ENCODE measurements at regions not wholly inside any gene's neighbourhood (a gene's known extent, or its start where the extent isn't known, plus 50 kb on each side); places are given as distances from the start of the nearest gene placed in this dataset.

GRCh38 chr5:167509076-167509475, 782.4 kb upstream of the WWC1 start:
- no peak overlapping the region for H2AFZ ChIP-seq (ENCODE audit: low read length)
- no peak overlapping the region for H3K4me2 ChIP-seq (ENCODE audit: insufficient read depth, low read length)
- no peak for DNase-seq (ENCODE audit: insufficient read length, low spot score, missing footprints)
- no peaks in the 10 kb centered on the region for H3K36me3 ChIP-seq (ENCODE audit: insufficient read depth, low read length)
- TF ChIP-seq, protein P1, sequence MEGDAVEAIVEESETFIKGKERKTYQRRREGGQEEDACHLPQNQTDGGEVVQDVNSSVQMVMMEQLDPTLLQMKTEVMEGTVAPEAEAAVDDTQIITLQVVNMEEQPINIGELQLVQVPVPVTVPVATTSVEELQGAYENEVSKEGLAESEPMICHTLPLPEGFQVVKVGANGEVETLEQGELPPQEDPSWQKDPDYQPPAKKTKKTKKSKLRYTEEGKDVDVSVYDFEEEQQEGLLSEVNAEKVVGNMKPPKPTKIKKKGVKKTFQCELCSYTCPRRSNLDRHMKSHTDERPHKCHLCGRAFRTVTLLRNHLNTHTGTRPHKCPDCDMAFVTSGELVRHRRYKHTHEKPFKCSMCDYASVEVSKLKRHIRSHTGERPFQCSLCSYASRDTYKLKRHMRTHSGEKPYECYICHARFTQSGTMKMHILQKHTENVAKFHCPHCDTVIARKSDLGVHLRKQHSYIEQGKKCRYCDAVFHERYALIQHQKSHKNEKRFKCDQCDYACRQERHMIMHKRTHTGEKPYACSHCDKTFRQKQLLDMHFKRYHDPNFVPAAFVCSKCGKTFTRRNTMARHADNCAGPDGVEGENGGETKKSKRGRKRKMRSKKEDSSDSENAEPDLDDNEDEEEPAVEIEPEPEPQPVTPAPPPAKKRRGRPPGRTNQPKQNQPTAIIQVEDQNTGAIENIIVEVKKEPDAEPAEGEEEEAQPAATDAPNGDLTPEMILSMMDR (IDR thresholded peaks at IDR 0.05; ENCODE audit: extremely low read depth, low read depth, low read length): no peak
- no peaks in the 10 kb centered on the region for H3K27me3 ChIP-seq (ENCODE audit: insufficient read depth, low read length)
- H3K79me2 ChIP-seq (ENCODE audit: insufficient read depth, low read length): no peaks in the 10 kb centered on the region
- H3K9me3 ChIP-seq (ENCODE audit: low read depth, low read length): no peaks in the 10 kb centered on the region
- H3K4me1 ChIP-seq (ENCODE audit: insufficient read depth, low read length): no peaks in the 10 kb centered on the region
- H3K4me3 ChIP-seq (ENCODE audit: insufficient read depth, low read length): no peak overlapping the region
- H4K20me1 ChIP-seq (ENCODE audit: insufficient read depth, low read length): no peaks in the 10 kb centered on the region
- no peak overlapping the region for H3K27ac ChIP-seq (ENCODE audit: low read depth, low read length)

DNA sequence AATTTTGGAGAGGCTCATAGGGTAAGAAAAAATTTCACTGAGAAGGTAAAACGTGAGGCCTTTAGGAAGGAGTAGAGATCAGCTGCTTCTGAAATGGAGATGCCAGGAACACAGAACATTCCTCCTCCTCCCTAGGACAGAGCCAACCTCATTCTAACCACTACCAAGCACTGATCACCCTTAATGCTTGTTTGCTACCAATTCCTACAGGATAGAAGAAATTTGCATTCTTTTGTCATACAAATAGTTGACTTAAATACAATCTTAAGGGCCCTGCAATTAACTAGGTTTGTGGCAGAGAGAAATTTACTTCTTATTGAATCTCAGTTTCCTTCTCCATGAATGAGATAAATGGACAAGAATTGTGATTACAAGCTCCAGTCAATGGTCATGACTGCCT, 780.2 kb upstream of the WWC1 start:
- Histone ChIP-seq H4K20me1 (ENCODE audit: insufficient read depth, low read length) (no peaks in the 10 kb centered on the region), H3K36me3 (ENCODE audit: insufficient read depth, low read length) (no peaks in the 10 kb centered on the region), H2AFZ (ENCODE audit: low read length) (no peak overlapping the region), H3K4me2 (ENCODE audit: insufficient read depth, low read length) (no peak overlapping the region), H3K27me3 (ENCODE audit: insufficient read depth, low read length) (no peaks in the 10 kb centered on the region), H3K79me2 (ENCODE audit: insufficient read depth, low read length) (no peaks in the 10 kb centered on the region), H3K4me3 (ENCODE audit: insufficient read depth, low read length) (no peak overlapping the region), H3K9me3 (ENCODE audit: low read depth, low read length) (no peaks in the 10 kb centered on the region), H3K27ac (ENCODE audit: low read depth, low read length) (no peak overlapping the region), H3K4me1 (ENCODE audit: insufficient read depth, low read length) (no peaks in the 10 kb centered on the region)
- TF ChIP-seq, protein P1 (IDR thresholded peaks at IDR 0.05; ENCODE audit: extremely low read depth, low read depth, low read length): no peak
- DNase-seq (ENCODE audit: insufficient read length, low spot score, missing footprints): no peak

DNA sequence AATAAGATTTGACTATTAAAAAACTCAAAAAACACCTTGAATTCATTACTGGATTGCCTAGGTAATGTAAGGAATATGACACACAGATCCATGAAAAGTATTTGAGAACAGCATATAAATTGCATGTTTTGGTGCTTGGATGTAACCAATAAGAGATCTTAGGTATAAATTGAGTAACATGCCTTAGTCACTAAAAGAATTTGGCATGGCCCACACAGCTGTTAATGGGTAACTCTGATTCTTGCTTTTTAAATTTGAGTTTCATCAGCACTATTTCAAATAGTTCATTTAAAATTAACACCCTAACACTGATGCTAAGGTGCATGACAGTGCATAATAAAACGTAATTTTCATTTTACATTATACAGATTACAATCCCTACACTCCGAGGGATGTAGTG, 779.3 kb upstream of the WWC1 start:
- DNase-seq (ENCODE audit: insufficient read length, low spot score, missing footprints): no peak

GRCh38 chr5:167513381-167513780, 778.1 kb upstream of the WWC1 start:
- Histone ChIP-seq H3K79me2 (ENCODE audit: insufficient read depth, low read length) (no peaks in the 10 kb centered on the region), H3K27me3 (ENCODE audit: insufficient read depth, low read length) (no peaks in the 10 kb centered on the region), H3K27ac (ENCODE audit: low read depth, low read length) (no peak overlapping the region), H3K36me3 (ENCODE audit: insufficient read depth, low read length) (no peaks in the 10 kb centered on the region), H3K4me3 (ENCODE audit: insufficient read depth, low read length) (no peak overlapping the region), H2AFZ (ENCODE audit: low read length) (no peak overlapping the region), H4K20me1 (ENCODE audit: insufficient read depth, low read length) (no peaks in the 10 kb centered on the region), H3K9me3 (ENCODE audit: low read depth, low read length) (no peaks in the 10 kb centered on the region), H3K4me2 (ENCODE audit: insufficient read depth, low read length) (no peak overlapping the region), H3K4me1 (ENCODE audit: insufficient read depth, low read length) (no peaks in the 10 kb centered on the region)
- TF ChIP-seq, protein P1 (IDR thresholded peaks at IDR 0.05; ENCODE audit: extremely low read depth, low read depth, low read length): no peak
- no peak for DNase-seq (ENCODE audit: insufficient read length, low spot score, missing footprints)

More for the DNA sequence above, 779.3 kb upstream of the WWC1 start:
- H4K20me1 ChIP-seq (ENCODE audit: insufficient read depth, low read length): no peaks in the 10 kb centered on the region
- TF ChIP-seq, protein P1 (IDR thresholded peaks at IDR 0.05; ENCODE audit: extremely low read depth, low read depth, low read length): no peak
- H3K4me1 ChIP-seq (ENCODE audit: insufficient read depth, low read length): no peaks in the 10 kb centered on the region
- no peak overlapping the region for H3K4me2 ChIP-seq (ENCODE audit: insufficient read depth, low read length)
- H3K9me3 ChIP-seq (ENCODE audit: low read depth, low read length): no peaks in the 10 kb centered on the region
- H3K27ac ChIP-seq (ENCODE audit: low read depth, low read length): no peak overlapping the region
- no peak overlapping the region for H2AFZ ChIP-seq (ENCODE audit: low read length)
- no peak overlapping the region for H3K4me3 ChIP-seq (ENCODE audit: insufficient read depth, low read length)
- H3K27me3 ChIP-seq (ENCODE audit: insufficient read depth, low read length): no peaks in the 10 kb centered on the region
- H3K36me3 ChIP-seq (ENCODE audit: insufficient read depth, low read length): no peaks in the 10 kb centered on the region
- no peaks in the 10 kb centered on the region for H3K79me2 ChIP-seq (ENCODE audit: insufficient read depth, low read length)
